Endometrium (tissue), 2 donors: ENCODE measurements at regions not wholly inside any gene's neighbourhood (a gene's known extent, or its start where the extent isn't known, plus 50 kb on each side); places are given as distances from the start of the nearest gene placed in this dataset.

ENCODE experiments used
- FAIRE-seq: peaks from 2 replicates; lab custom pipeline; 2012; peaks lifted over from hg19 to GRCh38; lab: Jason Lieb, UNC
- donor health status: control.
- donor health status: control.

- no peak for FAIRE-seq
Observed at GRCh38 chr9:25613709-25614108, 64.5 kb downstream of the TUSC1 start.

- FAIRE-seq: no peak
Observed at GRCh38 chr9:25603106-25603505, 75.1 kb downstream of the TUSC1 start.

- FAIRE-seq: no peak
Observed at GRCh38 chr9:25602400-25603044, 75.7 kb downstream of the TUSC1 start.

GRCh38 chr9:25600501-25600900 lies 77.7 kb downstream of the TUSC1 start:
- FAIRE-seq: no peak

GRCh38 chr9:25584611-25585010 lies 93.6 kb downstream of the TUSC1 start:
- no peak for FAIRE-seq

GRCh38 chr9:25573281-25573680 lies 105.0 kb downstream of the TUSC1 start:
- FAIRE-seq: no peak

- no peak for FAIRE-seq
Observed at GRCh38 chr9:25571491-25571890, 106.8 kb downstream of the TUSC1 start.

- no peak for FAIRE-seq
Observed at GRCh38 chr9:25570802-25571201, 107.4 kb downstream of the TUSC1 start.

- no peak for FAIRE-seq
Observed at GRCh38 chr9:25562101-25562500, 116.1 kb downstream of the TUSC1 start.

- no peak for FAIRE-seq
Observed at GRCh38 chr9:25557645-25558300, 120.5 kb downstream of the TUSC1 start.

GRCh38 chr9:25556540-25556939 lies 121.7 kb downstream of the TUSC1 start:
- no peak for FAIRE-seq

- no peak for FAIRE-seq
Observed at GRCh38 chr9:25548847-25549246, 129.4 kb downstream of the TUSC1 start.

- no peak for FAIRE-seq
Observed at GRCh38 chr9:25543806-25544205, 134.4 kb downstream of the TUSC1 start.

GRCh38 chr9:25542319-25542718 lies 135.9 kb downstream of the TUSC1 start:
- FAIRE-seq: no peak

- FAIRE-seq: peak; percentile 72
Observed at GRCh38 chr9:25537808-25538207, 140.4 kb downstream of the TUSC1 start.

GRCh38 chr9:25519286-25519685 lies 159.0 kb downstream of the TUSC1 start:
- no peak for FAIRE-seq

GRCh38 chr9:25517701-25518100 lies 160.5 kb downstream of the TUSC1 start:
- FAIRE-seq: no peak

- FAIRE-seq: no peak
Observed at GRCh38 chr9:25513509-25514033, 164.7 kb downstream of the TUSC1 start.

GRCh38 chr9:25505644-25506043 lies 172.6 kb downstream of the TUSC1 start:
- no peak for FAIRE-seq

GRCh38 chr9:25481372-25481771 lies 196.9 kb downstream of the TUSC1 start:
- no peak for FAIRE-seq

- no peak for FAIRE-seq
Observed at GRCh38 chr9:25480696-25481095, 197.5 kb downstream of the TUSC1 start.

GRCh38 chr9:25472681-25473080 lies 205.6 kb downstream of the TUSC1 start:
- no peak for FAIRE-seq

- FAIRE-seq: no peak
Observed at GRCh38 chr9:25472085-25472607, 206.1 kb downstream of the TUSC1 start.

GRCh38 chr9:25461416-25461815 lies 216.8 kb downstream of the TUSC1 start:
- no peak for FAIRE-seq
